GM10248 (cell line): ENCODE measurements at regions not wholly inside any gene's neighbourhood (a gene's known extent, or its start where the extent isn't known, plus 50 kb on each side); places are given as distances from the start of the nearest gene placed in this dataset.

ENCODE experiments used
- CTCF ChIA-PET: fragments of 300-600 bp; sonication (Branson Sonifier 250); formaldehyde crosslinking; extraction: SDS; loops from one replicate; lab custom pipeline; 2021; ENCODE audit warnings: antibody characterized with exemption; lab: Yijun Ruan, JAX
- POLR2A ChIA-PET: fragments of 350-650 bp; sonication (Branson Sonifier 250); formaldehyde crosslinking; extraction: SDS; loops from one replicate; lab custom pipeline; 2020; ENCODE audit warnings: antibody characterized with exemption; lab: Yijun Ruan, JAX
- DNase-seq: peaks from one replicate; pipeline ENCODE4 v3.0.0; 2012; ENCODE audit errors: extremely low spot score
- TF ChIP-seq, protein P1 (sequence below): IDR thresholded peaks from 2 replicates; pipeline ENCODE4 v1.5.1; 2012; ENCODE audit warnings: mild to moderate bottlenecking, low read depth; ENCODE audit errors: extremely low read depth, missing control alignments, control extremely low read depth

- TF ChIP-seq, protein P1, sequence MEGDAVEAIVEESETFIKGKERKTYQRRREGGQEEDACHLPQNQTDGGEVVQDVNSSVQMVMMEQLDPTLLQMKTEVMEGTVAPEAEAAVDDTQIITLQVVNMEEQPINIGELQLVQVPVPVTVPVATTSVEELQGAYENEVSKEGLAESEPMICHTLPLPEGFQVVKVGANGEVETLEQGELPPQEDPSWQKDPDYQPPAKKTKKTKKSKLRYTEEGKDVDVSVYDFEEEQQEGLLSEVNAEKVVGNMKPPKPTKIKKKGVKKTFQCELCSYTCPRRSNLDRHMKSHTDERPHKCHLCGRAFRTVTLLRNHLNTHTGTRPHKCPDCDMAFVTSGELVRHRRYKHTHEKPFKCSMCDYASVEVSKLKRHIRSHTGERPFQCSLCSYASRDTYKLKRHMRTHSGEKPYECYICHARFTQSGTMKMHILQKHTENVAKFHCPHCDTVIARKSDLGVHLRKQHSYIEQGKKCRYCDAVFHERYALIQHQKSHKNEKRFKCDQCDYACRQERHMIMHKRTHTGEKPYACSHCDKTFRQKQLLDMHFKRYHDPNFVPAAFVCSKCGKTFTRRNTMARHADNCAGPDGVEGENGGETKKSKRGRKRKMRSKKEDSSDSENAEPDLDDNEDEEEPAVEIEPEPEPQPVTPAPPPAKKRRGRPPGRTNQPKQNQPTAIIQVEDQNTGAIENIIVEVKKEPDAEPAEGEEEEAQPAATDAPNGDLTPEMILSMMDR: no peak
- POLR2A ChIA-PET: no interaction called here
- no peak for DNase-seq
- CTCF ChIA-PET: interaction anchor here (0.9 to 1.8 kb wide), 2 partner anchors 12 to 16 kb away, joined by 4 to 6 read pairs; no protein-coding TSS in a partner anchor
These were observed 244.9 kb upstream of the SOX4 start for GRCh38 chr6:21348504-21349195.

DNA sequence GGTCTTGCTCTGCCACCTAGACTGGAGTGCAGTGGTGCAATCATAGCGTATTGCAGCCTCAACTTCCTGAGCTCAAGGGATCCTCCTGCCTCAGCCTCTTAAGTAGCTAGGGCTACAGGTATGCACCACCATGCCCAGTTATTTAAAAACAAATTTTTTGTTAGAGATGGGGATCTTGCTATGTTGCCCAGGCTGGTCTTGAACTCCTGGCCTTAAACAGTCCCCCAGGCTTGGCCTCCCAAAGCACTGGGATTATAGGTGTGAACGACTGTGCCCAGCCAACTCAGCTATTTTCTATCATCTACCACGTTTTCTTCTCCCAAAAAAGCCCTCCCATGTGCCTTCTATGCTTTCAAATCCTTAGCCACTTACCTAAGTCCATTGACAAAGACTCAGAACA lies 243.7 kb upstream of the SOX4 start:
- no peak for DNase-seq
- ChIA-PET CTCF (interaction anchor here (1.4 to 1.8 kb wide), 2 partner anchors 11 to 17 kb away, joined by 3 to 6 read pairs; no protein-coding TSS in a partner anchor), POLR2A (no interaction called here)
- TF ChIP-seq, protein P1: no peak

DNA sequence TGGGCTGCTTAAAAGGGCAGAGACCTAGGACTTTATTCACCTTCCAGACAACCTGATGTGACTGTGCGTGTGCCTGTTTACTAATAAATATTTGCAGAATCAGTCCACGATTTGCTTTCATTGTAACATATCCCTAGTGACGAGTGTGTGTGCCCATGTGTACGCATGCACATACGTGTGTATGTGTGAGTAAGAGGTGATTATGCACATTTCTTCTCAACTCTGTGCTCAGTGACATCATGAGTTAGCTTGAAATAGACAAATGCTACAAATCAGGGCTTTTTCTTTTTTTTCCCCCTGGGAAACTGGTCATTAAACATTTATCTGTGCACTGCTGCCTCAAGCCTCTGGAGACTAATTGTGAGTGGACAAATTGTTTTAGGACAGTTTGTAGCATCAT lies 242.6 kb upstream of the SOX4 start:
- ChIA-PET CTCF (interaction anchor here (1.4 kb wide), 1 partner anchor 12 kb away, joined by 3 read pairs; no protein-coding TSS in a partner anchor), POLR2A (no interaction called here)
- TF ChIP-seq, protein P1: no peak
- DNase-seq: no peak

DNA sequence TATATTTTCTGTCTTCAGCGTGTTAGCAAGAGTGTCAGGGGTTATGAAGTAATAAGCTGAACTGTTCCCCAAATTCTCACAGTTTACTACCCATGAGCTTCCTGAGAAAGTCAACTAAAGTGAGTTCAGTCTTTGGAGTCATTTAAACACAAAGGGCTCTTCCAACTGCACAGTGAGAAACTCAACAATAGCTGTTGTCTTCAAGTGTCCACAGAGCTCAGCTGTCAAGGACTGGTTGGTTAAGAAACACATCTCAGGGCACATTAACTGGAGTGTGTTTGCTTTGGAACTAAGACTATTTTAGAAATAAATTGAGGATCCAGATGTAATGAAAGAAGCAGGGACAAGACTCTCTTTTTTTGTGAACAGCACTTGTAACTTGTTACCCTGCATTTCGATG lies 241.4 kb upstream of the SOX4 start:
- ChIA-PET CTCF (no interaction called here), POLR2A (no interaction called here)
- no peak for DNase-seq
- TF ChIP-seq, protein P1: no peak

GRCh38 chr6:21354805-21355238 lies 238.7 kb upstream of the SOX4 start:
- ChIA-PET POLR2A (no interaction called here), CTCF (no interaction called here)
- DNase-seq: no peak
- TF ChIP-seq, protein P1: no peak

- no peak for DNase-seq
- POLR2A ChIA-PET: no interaction called here
- CTCF ChIA-PET: no interaction called here
- TF ChIP-seq, protein P1: no peak
These were observed 237.9 kb upstream of the SOX4 start for GRCh38 chr6:21355638-21356037.
